HG03469 (cell line): ENCODE measurements at regions not wholly inside any gene's neighbourhood (a gene's known extent, or its start where the extent isn't known, plus 50 kb on each side); places are given as distances from the start of the nearest gene placed in this dataset.

ENCODE experiments used
- ATAC-seq: cut with Tn5 transposase; IDR thresholded peaks from one replicate; pipeline ENCODE4 v1.9.1; 2021; ENCODE audit warnings: mild to moderate bottlenecking, moderate library complexity, moderate number of reproducible peaks; ENCODE audit not compliant: unreplicated experiment

DNA sequence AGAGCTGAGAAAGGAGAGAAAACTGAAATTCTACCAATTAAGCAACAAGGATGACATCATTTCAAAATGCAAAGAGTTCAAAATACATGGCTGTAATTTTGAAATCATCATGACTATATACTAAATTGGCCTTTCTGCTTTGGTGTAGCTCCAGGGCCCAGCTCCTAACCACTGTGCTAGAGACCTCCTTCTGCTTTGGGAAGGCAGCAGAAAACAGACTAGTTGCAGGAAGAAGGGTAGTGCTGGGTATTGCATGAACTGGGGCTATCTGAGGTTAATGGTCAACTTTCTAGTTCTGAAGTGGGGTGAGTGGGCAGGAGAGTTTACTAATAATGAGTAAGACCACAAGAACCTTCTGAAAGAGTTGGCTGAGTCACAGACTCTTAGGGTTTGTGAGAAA, 66.2 kb downstream of the PTGER2 start:
- peak; percentile 94 for ATAC-seq
